ENCODE measurements at regions not wholly inside any gene's neighbourhood (a gene's known extent, or its start where the extent isn't known, plus 50 kb on each side); places are given as distances from the start of the nearest gene placed in this dataset.
"Not testable (repeated sequence)": the region's sequence is repeated elsewhere in the genome, so short reads cannot be mapped to it uniquely, and the experiment has no call there.

DNA sequence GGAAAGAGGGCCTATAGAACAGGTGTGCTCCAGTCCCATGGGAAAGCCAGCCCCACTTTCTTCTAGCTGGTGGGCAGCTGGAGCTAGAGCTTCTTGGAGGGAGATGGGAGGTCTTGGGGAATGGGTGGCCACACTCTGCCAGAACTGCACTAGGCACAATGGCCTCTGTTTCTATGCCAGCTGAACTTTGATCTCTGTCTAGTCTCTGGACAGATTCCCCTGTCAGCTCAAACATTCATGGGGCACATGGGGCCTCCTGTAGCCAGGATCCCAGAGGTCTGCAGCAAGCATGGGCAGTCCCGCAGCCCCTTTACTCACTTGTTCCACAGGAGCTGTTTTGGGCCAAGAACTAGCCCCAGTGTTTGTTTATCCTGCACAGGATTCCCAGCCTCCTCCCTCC lies 591.3 kb upstream of the HS3ST5 start:
- Histone ChIP-seq H3K4me2 (ENCODE audit: insufficient read depth, low read length) (no peak overlapping the region), H3K36me3 (ENCODE audit: control insufficient read depth, insufficient read depth, low read length) (no peaks in the 10 kb centered on the region), H4K20me1 (replicated peaks; ENCODE audit: control insufficient read depth, insufficient read depth, low read length) (no peaks in the 10 kb centered on the region), H3K27me3 (ENCODE audit: control insufficient read depth in 2 of 2, insufficient read depth in 2 of 2, low read length in 2 of 2) (no peaks in the 10 kb centered on the region), H3K4me1 (replicated peaks in 1 of 2; ENCODE audit: control insufficient read depth in 2 of 2, insufficient read depth in 2 of 2, low read length in 2 of 2) (no peaks in the 10 kb centered on the region), H3K9ac (ENCODE audit: insufficient read depth in 1 of 2, low read depth in 2 of 2, low read length in 2 of 2) (no peak overlapping the region), H3K9me3 (replicated peaks; ENCODE audit: control insufficient read depth, insufficient read depth, low read depth, low read length) (no peaks in the 10 kb centered on the region; the same call in 1 of the 2 replicates), H2AFZ (ENCODE audit: low read depth, low read length) (no peak overlapping the region), H3K9me1 (ENCODE audit: control insufficient read depth, insufficient read depth, low read length) (no peaks in the 10 kb centered on the region), H3K4me3 (no peak overlapping the region), H3K79me2 (ENCODE audit: control insufficient read depth, insufficient read depth, low read length) (no peaks in the 10 kb centered on the region), H3K27ac (ENCODE audit: extremely low read depth, low read depth, low read length) (no peak overlapping the region)
- in situ Hi-C loops (cut with MboI), result no loop called here
- WGBS (ENCODE audit: insufficient coverage, low coverage, missing lambda C conversion rate), result 0% methylated on average over 1 of the region's 1 CpG
- POLR2A ChIA-PET, result no interaction called here
- no TSS peak for BruUV-seq (replicated peaks)
- TF ChIP-seq, protein P1, sequence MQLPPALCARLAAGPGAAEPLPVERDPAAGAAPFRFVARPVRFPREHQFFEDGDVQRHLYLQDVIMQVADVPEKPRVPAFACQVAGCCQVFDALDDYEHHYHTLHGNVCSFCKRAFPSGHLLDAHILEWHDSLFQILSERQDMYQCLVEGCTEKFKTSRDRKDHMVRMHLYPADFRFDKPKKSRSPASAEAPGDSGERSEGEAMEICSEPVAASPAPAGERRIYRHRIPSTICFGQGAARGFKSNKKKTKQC (CRISPR knock-in tag; IDR thresholded peaks at IDR 0.05), result no peak
- TF ChIP-seq, protein P2, sequence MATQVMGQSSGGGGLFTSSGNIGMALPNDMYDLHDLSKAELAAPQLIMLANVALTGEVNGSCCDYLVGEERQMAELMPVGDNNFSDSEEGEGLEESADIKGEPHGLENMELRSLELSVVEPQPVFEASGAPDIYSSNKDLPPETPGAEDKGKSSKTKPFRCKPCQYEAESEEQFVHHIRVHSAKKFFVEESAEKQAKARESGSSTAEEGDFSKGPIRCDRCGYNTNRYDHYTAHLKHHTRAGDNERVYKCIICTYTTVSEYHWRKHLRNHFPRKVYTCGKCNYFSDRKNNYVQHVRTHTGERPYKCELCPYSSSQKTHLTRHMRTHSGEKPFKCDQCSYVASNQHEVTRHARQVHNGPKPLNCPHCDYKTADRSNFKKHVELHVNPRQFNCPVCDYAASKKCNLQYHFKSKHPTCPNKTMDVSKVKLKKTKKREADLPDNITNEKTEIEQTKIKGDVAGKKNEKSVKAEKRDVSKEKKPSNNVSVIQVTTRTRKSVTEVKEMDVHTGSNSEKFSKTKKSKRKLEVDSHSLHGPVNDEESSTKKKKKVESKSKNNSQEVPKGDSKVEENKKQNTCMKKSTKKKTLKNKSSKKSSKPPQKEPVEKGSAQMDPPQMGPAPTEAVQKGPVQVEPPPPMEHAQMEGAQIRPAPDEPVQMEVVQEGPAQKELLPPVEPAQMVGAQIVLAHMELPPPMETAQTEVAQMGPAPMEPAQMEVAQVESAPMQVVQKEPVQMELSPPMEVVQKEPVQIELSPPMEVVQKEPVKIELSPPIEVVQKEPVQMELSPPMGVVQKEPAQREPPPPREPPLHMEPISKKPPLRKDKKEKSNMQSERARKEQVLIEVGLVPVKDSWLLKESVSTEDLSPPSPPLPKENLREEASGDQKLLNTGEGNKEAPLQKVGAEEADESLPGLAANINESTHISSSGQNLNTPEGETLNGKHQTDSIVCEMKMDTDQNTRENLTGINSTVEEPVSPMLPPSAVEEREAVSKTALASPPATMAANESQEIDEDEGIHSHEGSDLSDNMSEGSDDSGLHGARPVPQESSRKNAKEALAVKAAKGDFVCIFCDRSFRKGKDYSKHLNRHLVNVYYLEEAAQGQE (IDR thresholded peaks at IDR 0.05; ENCODE audit: borderline replicate concordance), result no peak
- TF ChIP-seq, protein P2 (CRISPR knock-in tag; IDR thresholded peaks at IDR 0.05; ENCODE audit: low read depth), result no peak
- TF ChIP-seq BMI1 (IDR thresholded peaks at IDR 0.05; ENCODE audit: low read length), result no peak
- ATAC-seq (no peak), FAIRE-seq (no peak), DNase-seq (ENCODE audit: extremely low read depth in 1 of 4, low spot score in 3 of 4) (no peak)
- intact Hi-C loops (cut with micrococcal nuclease), result no loop called here
- CTCF ChIA-PET (ENCODE audit: low intra/inter-chr PET ratio), result no interaction called here

DNA sequence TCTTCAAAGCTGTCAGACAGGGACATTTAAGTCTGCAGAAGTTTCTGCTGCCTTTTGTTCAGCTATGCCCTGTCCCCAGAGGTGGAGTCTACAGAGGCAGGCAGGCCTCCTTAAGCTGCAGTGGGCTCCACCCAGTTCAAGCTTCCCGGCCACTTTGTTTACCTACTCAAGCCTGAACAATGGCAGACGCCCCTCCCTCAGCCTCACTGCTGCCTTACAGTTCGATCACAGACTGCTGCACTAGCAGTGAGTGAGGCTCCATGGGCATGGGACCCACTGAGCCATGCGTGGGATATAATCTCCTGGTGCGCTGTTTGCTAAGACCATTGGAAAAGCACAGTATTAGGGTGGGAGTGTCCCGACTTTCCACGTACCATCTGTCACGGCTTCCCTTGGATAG lies 585.9 kb upstream of the HS3ST5 start:
- in situ Hi-C loops (cut with MboI); H3K9ac ChIP-seq (ENCODE audit: insufficient read depth in 1 of 2, low read depth in 2 of 2, low read length in 2 of 2); ATAC-seq; CTCF ChIA-PET (ENCODE audit: low intra/inter-chr PET ratio); H2AFZ ChIP-seq (ENCODE audit: low read depth, low read length); H3K9me3 ChIP-seq (replicated peaks; ENCODE audit: control insufficient read depth, insufficient read depth, low read depth, low read length); FAIRE-seq; BruUV-seq (replicated peaks); DNase-seq (ENCODE audit: extremely low read depth in 1 of 4, low spot score in 3 of 4); intact Hi-C loops (cut with micrococcal nuclease); POLR2A ChIA-PET; H3K27me3 ChIP-seq (ENCODE audit: control insufficient read depth in 2 of 2, insufficient read depth in 2 of 2, low read length in 2 of 2); H3K9me1 ChIP-seq (ENCODE audit: control insufficient read depth, insufficient read depth, low read length); H3K79me2 ChIP-seq (ENCODE audit: control insufficient read depth, insufficient read depth, low read length); H3K4me2 ChIP-seq (ENCODE audit: insufficient read depth, low read length); H3K27ac ChIP-seq (ENCODE audit: extremely low read depth, low read depth, low read length); H4K20me1 ChIP-seq (replicated peaks; ENCODE audit: control insufficient read depth, insufficient read depth, low read length); H3K36me3 ChIP-seq (ENCODE audit: control insufficient read depth, insufficient read depth, low read length); H3K4me3 ChIP-seq; H3K4me1 ChIP-seq (replicated peaks in 1 of 2; ENCODE audit: control insufficient read depth in 2 of 2, insufficient read depth in 2 of 2, low read length in 2 of 2): not testable (repeated sequence)
- 1% methylated on average over 7 of the region's 8 CpGs for WGBS (ENCODE audit: insufficient coverage, low coverage, missing lambda C conversion rate)

Data from K562 (cell line).